IPS-18c (cell line): ENCODE measurements at regions not wholly inside any gene's neighbourhood (a gene's known extent, or its start where the extent isn't known, plus 50 kb on each side); places are given as distances from the start of the nearest gene placed in this dataset.
"Not testable (repeated sequence)": the region's sequence is repeated elsewhere in the genome, so short reads cannot be mapped to it uniquely, and the experiment has no call there.

ENCODE experiments used
- H3K4me3 ChIP-seq: 2 replicates; pipeline ENCODE4 v1.7.0; 2013; ENCODE audit warnings: low read depth, mild to moderate bottlenecking, low read length, moderate library complexity; ENCODE audit not compliant: insufficient read depth
- H3K9me3 ChIP-seq: one replicate; pipeline ENCODE4 v1.6.1; 2013; ENCODE audit warnings: mild to moderate bottlenecking, low read length, moderate library complexity; ENCODE audit not compliant: control insufficient read depth, insufficient read depth

DNA sequence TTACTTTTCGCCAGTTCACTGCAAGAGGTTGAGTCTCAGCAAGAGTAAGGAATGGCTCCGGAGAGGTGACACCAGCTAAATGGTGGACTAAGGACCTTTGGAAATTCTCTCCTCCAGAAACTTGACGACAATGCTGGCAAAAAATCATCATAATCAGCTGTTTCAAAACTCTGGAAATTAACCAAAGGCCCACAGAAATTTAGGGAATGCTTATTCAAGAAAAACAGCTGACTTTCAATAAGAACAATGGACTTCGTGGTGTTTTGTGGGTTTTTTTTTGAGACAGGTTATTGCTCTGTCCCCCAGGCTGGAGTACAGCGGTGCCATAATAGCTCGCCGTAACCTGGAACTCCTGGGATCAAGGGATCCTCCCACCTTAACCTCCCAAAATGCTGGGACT lies 68.4 kb upstream of the SEPTIN5 start:
- H3K4me3 ChIP-seq = no peak overlapping the region
- peaks cover 5% of the 10 kb centered on the region for H3K9me3 ChIP-seq

DNA sequence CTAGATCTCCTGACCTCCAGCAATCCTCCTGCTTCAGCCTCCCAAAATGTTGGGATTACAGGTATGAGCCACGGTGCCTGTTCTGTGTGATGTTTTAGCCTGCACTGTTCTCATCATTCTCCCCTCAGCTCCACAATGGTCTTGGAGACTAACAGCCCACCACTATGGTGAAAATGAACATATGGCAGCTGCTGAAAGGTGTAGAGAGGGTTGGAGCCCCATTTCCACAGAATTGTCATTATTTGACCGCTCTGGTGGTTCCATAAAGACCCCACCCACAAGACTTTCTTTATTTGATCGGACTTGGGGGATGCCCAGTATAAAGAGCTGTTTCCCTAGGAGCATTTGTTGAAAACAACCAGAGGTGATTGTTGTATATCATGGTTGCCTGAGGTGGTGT lies 67.9 kb upstream of the SEPTIN5 start:
- Histone ChIP-seq H3K4me3 (no peak overlapping the region), H3K9me3 (peaks cover 5% of the 10 kb centered on the region)

DNA sequence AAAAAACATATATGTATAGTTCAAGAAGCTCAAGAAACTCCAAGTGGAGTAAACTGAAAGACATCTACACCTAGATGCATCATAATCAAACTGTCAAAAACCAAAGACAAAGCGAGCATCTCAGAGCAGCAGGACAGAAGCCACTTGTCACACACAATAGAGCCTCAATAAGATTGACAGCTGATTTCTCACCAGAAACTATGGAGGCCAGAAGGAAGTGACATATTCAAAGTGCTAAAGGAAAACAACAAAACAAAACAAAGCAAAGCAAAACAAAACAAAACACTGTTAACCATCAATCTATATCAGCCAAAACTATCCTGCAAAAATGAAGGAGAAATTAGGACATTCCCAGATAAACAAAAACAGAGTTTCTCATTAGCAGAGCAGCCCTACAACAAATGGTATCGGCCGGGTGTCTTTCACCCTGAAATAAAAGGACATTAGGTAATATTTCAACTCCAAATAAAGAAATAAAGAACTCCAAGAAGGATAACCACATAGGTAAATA lies 65.8 kb upstream of the SEPTIN5 start:
- H3K9me3 ChIP-seq = peaks cover 5% of the 10 kb centered on the region
- no peak overlapping the region for H3K4me3 ChIP-seq

DNA sequence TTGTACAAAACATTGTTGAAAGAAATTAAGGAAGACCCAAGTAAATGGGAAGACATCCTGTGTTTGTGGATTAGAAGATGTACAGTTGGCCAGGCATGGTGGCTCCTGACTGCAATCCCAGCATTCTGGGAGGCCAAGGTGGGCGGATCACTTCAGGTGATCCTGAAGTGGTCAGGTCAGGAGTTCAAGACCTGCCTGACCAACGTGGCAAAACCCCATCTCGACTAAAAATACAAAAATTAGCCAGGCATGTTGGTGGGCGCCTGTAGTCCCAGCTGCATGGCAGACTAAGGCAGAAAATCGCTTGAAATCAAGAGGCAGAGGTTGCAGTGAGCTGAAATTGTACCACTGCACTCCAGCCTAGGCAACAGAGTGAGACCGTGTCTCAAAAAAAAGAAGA lies 62.0 kb upstream of the SEPTIN5 start:
- Histone ChIP-seq H3K9me3 (peaks cover 2% of the 10 kb centered on the region), H3K4me3 (no peak overlapping the region)

DNA sequence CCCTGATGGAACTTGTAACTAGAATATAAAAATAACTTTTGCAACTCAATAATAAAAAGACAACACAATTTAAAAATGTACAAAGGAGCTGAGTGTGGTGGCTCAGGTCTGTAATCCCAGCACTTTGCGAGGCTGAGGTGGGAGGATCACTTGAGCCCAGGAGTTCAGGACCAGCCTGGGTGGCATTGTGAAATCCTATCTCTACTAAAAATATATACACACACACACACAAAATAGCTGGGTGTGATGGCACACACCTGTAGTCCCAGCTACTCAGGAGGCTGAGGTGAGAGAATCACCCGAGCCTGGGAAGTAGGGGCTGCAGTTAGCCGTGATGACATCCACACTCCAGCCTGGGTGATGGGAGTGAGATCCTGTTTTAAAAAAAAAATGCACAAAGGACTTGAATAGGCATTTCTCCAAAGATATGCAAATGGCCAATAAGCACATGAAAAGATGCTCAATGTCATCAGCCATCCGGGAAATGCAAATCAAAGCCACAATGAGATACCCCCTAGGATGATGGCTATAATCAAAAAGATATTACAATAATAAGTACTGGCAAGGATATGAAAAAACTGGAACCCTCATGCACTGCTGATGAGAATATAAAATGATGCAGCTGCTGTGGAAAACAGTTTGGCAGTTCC lies 59.8 kb upstream of the SEPTIN5 start:
- Histone ChIP-seq H3K4me3 (no peak overlapping the region), H3K9me3 (no peaks in the 10 kb centered on the region)

- Histone ChIP-seq H3K4me3 (no peak overlapping the region), H3K9me3 (no peaks in the 10 kb centered on the region)
These were observed 58.9 kb upstream of the SEPTIN5 start for GRCh38 chr22:19655399-19655798.

GRCh38 chr22:19656541-19657251 lies 57.6 kb upstream of the SEPTIN5 start:
- no peak overlapping the region for H3K4me3 ChIP-seq
- no peaks in the 10 kb centered on the region for H3K9me3 ChIP-seq

DNA sequence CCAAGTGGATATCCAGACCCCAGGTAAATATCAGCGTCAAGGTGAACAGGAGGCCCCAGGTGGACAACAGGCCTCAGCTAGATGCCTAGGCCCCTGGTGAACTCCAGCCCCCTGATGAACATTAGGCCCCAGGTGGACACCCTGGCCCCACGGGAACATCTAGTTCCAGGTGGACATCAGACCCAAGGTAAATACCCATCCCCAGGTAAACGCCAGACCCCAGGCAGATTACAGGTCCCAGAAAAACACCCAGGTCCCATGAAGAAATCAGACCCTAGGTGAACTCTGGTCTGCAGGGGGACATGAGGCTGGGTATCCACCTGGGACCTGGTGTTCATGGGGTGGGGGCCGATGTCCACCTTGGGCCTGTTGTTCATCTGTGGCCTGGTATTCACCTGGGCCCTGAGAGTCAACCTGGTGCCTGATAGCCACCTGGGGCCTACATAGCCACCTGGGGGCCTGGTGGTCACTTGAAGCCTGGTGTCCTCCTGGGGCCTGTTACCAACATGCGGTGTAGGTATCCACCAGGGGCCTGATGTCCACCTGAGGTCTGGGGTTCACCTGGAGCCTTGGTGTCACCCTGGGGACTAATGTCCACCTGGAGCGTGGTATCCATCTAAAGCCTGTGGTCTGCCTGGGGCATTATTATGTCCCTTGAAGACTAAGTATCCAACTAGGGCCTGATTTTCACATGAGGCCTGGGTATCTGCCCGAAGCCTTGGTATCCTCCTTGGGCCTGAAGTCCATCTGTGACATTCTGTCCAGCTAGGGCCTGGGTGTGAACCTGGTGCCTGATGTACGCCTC lies 56.8 kb upstream of the SEPTIN5 start:
- no peaks in the 10 kb centered on the region for H3K9me3 ChIP-seq
- H3K4me3 ChIP-seq = no peak overlapping the region

DNA sequence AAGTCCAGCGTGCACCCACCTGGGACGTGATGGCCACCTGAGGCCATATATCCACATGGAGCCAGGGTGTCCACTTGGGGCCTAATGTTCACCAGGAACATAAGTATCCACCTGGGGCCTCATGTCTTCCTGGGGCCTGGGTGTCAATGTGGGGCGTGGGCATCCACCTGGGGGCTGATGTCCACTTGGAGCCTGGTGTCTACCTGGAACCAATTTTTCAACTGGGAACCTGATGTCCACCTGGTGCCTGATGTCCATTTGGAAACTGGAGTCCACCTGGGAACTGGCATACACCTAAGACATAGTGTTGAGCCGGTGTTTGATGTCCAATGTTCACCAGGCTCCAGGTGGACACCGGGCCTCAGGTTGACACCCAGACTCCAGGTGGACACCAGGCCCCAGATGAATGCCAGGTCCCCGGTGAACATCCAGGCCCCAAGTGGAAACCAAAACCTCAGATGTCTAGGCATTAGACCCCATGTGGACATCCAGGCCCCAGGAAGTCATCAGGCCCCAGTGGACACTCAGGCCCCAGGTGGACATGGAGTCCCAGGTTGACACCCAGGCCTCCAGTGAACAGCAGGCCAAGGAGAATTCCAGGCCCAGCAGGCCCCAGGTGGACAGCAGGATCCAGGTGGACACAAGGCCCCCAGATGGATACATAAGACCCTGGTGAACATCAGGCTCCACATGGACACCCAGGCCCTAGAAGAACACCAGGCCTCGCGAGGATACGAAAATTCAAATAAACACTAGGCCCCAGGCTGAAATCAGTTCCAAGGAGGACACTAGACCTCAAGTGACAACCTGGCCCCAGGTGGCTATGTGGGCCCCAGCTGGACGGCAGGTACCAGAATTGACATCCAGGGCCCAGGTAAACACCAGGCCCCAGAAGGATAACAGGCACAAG lies 56.0 kb upstream of the SEPTIN5 start:
- H3K9me3 ChIP-seq = no peaks in the 10 kb centered on the region
- no peak overlapping the region for H3K4me3 ChIP-seq

- Histone ChIP-seq H3K9me3 (no peaks in the 10 kb centered on the region), H3K4me3 (no peak overlapping the region)
These were observed 55.1 kb upstream of the SEPTIN5 start for GRCh38 chr22:19658967-19659804.

DNA sequence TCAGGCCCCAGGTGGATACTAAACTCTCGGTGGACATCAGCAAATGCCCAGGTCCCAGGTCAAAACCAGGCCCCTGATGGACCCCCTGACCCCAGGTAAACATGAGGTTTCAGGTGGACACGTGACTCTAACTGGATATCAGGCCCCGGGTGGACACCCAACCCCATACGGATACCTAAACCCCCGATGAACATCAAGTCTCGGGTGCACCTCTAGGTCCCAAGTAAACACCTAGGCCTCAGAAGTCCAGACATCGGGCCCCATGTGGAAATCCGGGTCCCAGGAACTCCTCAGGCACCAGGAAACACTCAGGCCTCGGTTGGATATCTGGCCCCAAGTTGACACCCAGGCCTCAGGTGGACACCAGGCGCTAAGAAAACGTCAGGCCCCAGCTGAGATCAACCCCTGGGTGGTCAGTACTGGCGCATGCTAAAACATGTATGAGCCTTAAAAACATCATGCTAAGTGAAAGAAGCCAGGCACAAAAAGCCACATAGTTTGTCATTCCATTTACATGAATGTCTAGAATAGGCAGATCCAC lies 54.4 kb upstream of the SEPTIN5 start:
- H3K9me3 ChIP-seq = no peaks in the 10 kb centered on the region
- H3K4me3 ChIP-seq = no peak overlapping the region

- not testable (repeated sequence) for H3K4me3 ChIP-seq, H3K9me3 ChIP-seq
These were observed 53.7 kb upstream of the SEPTIN5 start for GRCh38 chr22:19660583-19660982.

- Histone ChIP-seq H3K4me3 (no peak overlapping the region), H3K9me3 (no peaks in the 10 kb centered on the region)
These were observed 53.1 kb upstream of the SEPTIN5 start for GRCh38 chr22:19661156-19661555.

GRCh38 chr22:19662049-19662684 lies 52.1 kb upstream of the SEPTIN5 start:
- not testable (repeated sequence) for H3K9me3 ChIP-seq, H3K4me3 ChIP-seq

DNA sequence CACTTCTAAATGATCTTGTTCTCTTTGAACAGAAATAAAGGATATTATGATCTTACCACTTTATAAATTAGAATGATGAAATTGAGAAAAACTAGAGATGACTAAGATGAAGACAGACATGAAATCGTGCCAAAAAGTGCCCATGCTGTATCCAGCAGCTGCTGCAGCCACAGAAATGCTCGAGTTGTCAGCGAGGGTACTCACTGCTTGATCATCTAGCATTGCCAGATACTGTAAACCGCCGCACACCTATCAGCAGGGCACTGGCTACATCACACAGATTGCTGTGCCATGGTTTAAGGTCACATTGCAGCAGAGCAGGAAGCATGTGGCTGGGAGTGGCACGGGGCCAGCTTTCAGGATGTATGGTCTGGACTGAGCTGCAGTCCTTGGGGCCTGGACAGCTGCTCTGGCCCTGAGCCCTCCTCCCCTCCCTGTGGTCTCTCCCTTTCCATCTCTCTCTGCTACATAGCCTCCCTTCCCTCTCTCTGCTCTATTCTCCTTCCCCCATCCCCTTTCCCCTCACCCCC lies 51.0 kb upstream of the SEPTIN5 start:
- Histone ChIP-seq H3K9me3 (no peaks in the 10 kb centered on the region), H3K4me3 (no peak overlapping the region)
